ENCODE measurements at regions not wholly inside any gene's neighbourhood (a gene's known extent, or its start where the extent isn't known, plus 50 kb on each side); places are given as distances from the start of the nearest gene placed in this dataset.

GRCh38 chr9:89920131-89920530 lies 315.3 kb downstream of the GADD45G start (continued):
- TF ChIP-seq CHD7 (IDR thresholded peaks at IDR 0.05; ENCODE audit: insufficient replicate concordance, low read length) (no peak), USF2 (IDR thresholded peaks at IDR 0.05; ENCODE audit: low read length) (no peak), POLR2A (IDR thresholded peaks at IDR 0.05; ENCODE audit: control extremely low read depth in 1 of 2, low read depth in 2 of 2, low read length in 2 of 2) (no peak), RFX5 (IDR thresholded peaks at IDR 0.05; ENCODE audit: borderline replicate concordance, low read depth, low read length) (no peak), SUZ12 (IDR thresholded peaks at IDR 0.05; ENCODE audit: low read length) (no peak), CREB1 (IDR thresholded peaks at IDR 0.05) (no peak), E2F6 (IDR thresholded peaks at IDR 0.05) (no peak)

All from H1 (cell line).